ENCODE measurements at regions not wholly inside any gene's neighbourhood (a gene's known extent, or its start where the extent isn't known, plus 50 kb on each side); places are given as distances from the start of the nearest gene placed in this dataset.

DNA sequence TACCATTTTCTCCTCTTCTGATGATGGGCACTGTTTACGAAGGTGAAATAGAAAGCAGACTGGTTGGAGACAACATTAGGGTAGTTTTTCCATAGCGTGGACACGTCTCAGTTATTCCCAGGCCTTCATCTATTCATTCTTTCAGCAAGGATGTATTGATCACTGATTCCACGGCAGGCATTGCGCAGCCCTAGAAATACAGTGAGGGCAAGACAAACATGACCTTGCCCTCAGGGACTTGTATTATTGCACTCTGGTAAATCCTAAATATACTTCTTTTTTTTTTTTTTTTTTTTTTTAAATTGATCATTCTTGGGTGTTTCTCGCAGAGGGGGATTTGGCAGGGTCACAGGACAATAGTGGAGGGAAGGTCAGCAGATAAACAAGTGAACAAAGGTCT is 167.3 kb upstream of the SPRED2 start:
- TF ChIP-seq, protein P1, sequence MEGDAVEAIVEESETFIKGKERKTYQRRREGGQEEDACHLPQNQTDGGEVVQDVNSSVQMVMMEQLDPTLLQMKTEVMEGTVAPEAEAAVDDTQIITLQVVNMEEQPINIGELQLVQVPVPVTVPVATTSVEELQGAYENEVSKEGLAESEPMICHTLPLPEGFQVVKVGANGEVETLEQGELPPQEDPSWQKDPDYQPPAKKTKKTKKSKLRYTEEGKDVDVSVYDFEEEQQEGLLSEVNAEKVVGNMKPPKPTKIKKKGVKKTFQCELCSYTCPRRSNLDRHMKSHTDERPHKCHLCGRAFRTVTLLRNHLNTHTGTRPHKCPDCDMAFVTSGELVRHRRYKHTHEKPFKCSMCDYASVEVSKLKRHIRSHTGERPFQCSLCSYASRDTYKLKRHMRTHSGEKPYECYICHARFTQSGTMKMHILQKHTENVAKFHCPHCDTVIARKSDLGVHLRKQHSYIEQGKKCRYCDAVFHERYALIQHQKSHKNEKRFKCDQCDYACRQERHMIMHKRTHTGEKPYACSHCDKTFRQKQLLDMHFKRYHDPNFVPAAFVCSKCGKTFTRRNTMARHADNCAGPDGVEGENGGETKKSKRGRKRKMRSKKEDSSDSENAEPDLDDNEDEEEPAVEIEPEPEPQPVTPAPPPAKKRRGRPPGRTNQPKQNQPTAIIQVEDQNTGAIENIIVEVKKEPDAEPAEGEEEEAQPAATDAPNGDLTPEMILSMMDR (IDR thresholded peaks at IDR 0.05; ENCODE audit: partially characterized antibody, unreplicated experiment): no peak
- peak; percentile 39 for DNase-seq
- Mint-ChIP-seq H3K27me3 (ENCODE audit: unreplicated experiment) (peaks cover 1% of the 10 kb centered on the region), H3K36me3 (ENCODE audit: unreplicated experiment) (no peaks in the 10 kb centered on the region), H3K9me3 (ENCODE audit: unreplicated experiment) (peaks cover 6% of the 10 kb centered on the region), H3K4me1 (ENCODE audit: low read depth, unreplicated experiment) (peaks cover 18% of the 10 kb centered on the region), H3K27ac (ENCODE audit: unreplicated experiment) (peak overlapping the region; percentile 93), H3K4me3 (ENCODE audit: unreplicated experiment) (peak overlapping the region; percentile 14)

GRCh38 chr2:65598996-65599395 is 166.6 kb upstream of the SPRED2 start:
- no peak for DNase-seq
- Mint-ChIP-seq H3K4me3 (ENCODE audit: unreplicated experiment) (no peak overlapping the region), H3K36me3 (ENCODE audit: unreplicated experiment) (no peaks in the 10 kb centered on the region), H3K9me3 (ENCODE audit: unreplicated experiment) (peaks cover 6% of the 10 kb centered on the region), H3K27me3 (ENCODE audit: unreplicated experiment) (peaks cover 1% of the 10 kb centered on the region), H3K4me1 (ENCODE audit: low read depth, unreplicated experiment) (peaks cover 18% of the 10 kb centered on the region), H3K27ac (ENCODE audit: unreplicated experiment) (peak overlapping the region; percentile 93)
- TF ChIP-seq, protein P1 (IDR thresholded peaks at IDR 0.05; ENCODE audit: partially characterized antibody, unreplicated experiment): no peak

- Mint-ChIP-seq H3K27me3 (ENCODE audit: unreplicated experiment) (peaks cover 1% of the 10 kb centered on the region), H3K4me3 (ENCODE audit: unreplicated experiment) (no peak overlapping the region), H3K4me1 (ENCODE audit: low read depth, unreplicated experiment) (peaks cover 18% of the 10 kb centered on the region), H3K9me3 (ENCODE audit: unreplicated experiment) (peaks cover 6% of the 10 kb centered on the region), H3K27ac (ENCODE audit: unreplicated experiment) (no peak overlapping the region), H3K36me3 (ENCODE audit: unreplicated experiment) (no peaks in the 10 kb centered on the region)
- TF ChIP-seq, protein P1 (IDR thresholded peaks at IDR 0.05; ENCODE audit: partially characterized antibody, unreplicated experiment): no peak
- no peak for DNase-seq
These were observed 165.9 kb upstream of the SPRED2 start for GRCh38 chr2:65598264-65598663.

DNA sequence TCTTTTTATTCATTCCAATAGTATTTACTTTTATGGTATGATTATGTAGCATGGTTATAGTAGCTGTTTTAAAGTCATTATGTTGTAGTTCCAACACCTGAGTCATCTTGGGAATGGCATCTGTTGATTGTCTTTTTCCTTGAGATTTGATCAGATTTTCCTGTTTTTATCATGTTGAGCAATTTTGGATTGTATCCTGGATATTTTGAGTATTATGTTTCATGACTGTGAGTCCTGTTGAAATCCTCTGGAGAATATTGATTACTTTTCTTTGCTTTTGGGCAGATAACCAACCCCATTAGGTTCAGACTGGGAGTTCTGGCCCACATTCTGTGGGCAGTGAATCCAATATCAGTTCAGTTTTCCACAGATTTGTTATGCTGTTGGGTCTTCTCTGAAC is 163.2 kb upstream of the SPRED2 start:
- Mint-ChIP-seq H3K27me3 (ENCODE audit: unreplicated experiment) (no peaks in the 10 kb centered on the region), H3K9me3 (ENCODE audit: unreplicated experiment) (no peaks in the 10 kb centered on the region), H3K4me1 (ENCODE audit: low read depth, unreplicated experiment) (peaks cover 18% of the 10 kb centered on the region), H3K4me3 (ENCODE audit: unreplicated experiment) (no peak overlapping the region), H3K27ac (ENCODE audit: unreplicated experiment) (no peak overlapping the region), H3K36me3 (ENCODE audit: unreplicated experiment) (no peaks in the 10 kb centered on the region)
- no peak for DNase-seq
- TF ChIP-seq, protein P1 (IDR thresholded peaks at IDR 0.05; ENCODE audit: partially characterized antibody, unreplicated experiment): no peak

GRCh38 chr2:65594150-65594549 is 161.8 kb upstream of the SPRED2 start:
- Mint-ChIP-seq H3K4me1 (ENCODE audit: low read depth, unreplicated experiment) (peaks cover 13% of the 10 kb centered on the region), H3K4me3 (ENCODE audit: unreplicated experiment) (no peak overlapping the region)

More at GRCh38 chr2:65594150-65594549, 161.8 kb upstream of the SPRED2 start:
- DNase-seq: no peak
- Mint-ChIP-seq H3K9me3 (ENCODE audit: unreplicated experiment) (peaks cover 2% of the 10 kb centered on the region), H3K36me3 (ENCODE audit: unreplicated experiment) (no peaks in the 10 kb centered on the region), H3K27me3 (ENCODE audit: unreplicated experiment) (no peaks in the 10 kb centered on the region), H3K27ac (ENCODE audit: unreplicated experiment) (no peak overlapping the region)
- TF ChIP-seq, protein P1 (IDR thresholded peaks at IDR 0.05; ENCODE audit: partially characterized antibody, unreplicated experiment): no peak

Data from glutamatergic neuron (in vitro differentiated cells).